ENCODE measurements at regions not wholly inside any gene's neighbourhood (a gene's known extent, or its start where the extent isn't known, plus 50 kb on each side); places are given as distances from the start of the nearest gene placed in this dataset.

- intact Hi-C loops (cut with DNase I), result no loop called here
- H3K9me3 ChIP-seq, result no peaks in the 10 kb centered on the region
- 53 to 59% methylated on average over 1 of the region's 1 CpG for WGBS, 2 donors
Observed at GRCh38 chr4:181078196-181078595, 1165.0 kb upstream of the TENM3 start.

GRCh38 chr4:181083757-181084361, 1159.3 kb upstream of the TENM3 start:
- no peaks in the 10 kb centered on the region for H3K27me3 ChIP-seq
- H3K4me1 ChIP-seq, result no peaks in the 10 kb centered on the region
- no peaks in the 10 kb centered on the region for H3K36me3 ChIP-seq
- H3K9me3 ChIP-seq, result no peaks in the 10 kb centered on the region
- 70 to 75% methylated on average over 6 of the region's 6 CpGs for WGBS, 2 donors
- no peak for DNase-seq
- no peak overlapping the region for H3K27ac ChIP-seq
- intact Hi-C loops (cut with DNase I), result no loop called here
- no peak for TF ChIP-seq POLR2A (IDR thresholded peaks at IDR 0.05)
- no peak for TF ChIP-seq CTCF (IDR thresholded peaks at IDR 0.05)
- no peak overlapping the region for H3K4me3 ChIP-seq (replicated peaks in 1 of 3)

More at GRCh38 chr4:181078196-181078595, 1165.0 kb upstream of the TENM3 start:
- Histone ChIP-seq H3K27ac (no peak overlapping the region), H3K36me3 (no peaks in the 10 kb centered on the region), H3K4me1 (no peaks in the 10 kb centered on the region), H3K4me3 (replicated peaks in 1 of 3) (no peak overlapping the region), H3K27me3 (no peaks in the 10 kb centered on the region)
- TF ChIP-seq POLR2A (IDR thresholded peaks at IDR 0.05) (no peak), CTCF (IDR thresholded peaks at IDR 0.05) (no peak)
- no peak for DNase-seq

- no peaks in the 10 kb centered on the region for H3K4me1 ChIP-seq
- no peak for DNase-seq
- H3K27me3 ChIP-seq, result no peaks in the 10 kb centered on the region
- intact Hi-C loops (cut with DNase I), result no loop called here
- TF ChIP-seq POLR2A (IDR thresholded peaks at IDR 0.05) (no peak), CTCF (IDR thresholded peaks at IDR 0.05) (no peak)
- no peak overlapping the region for H3K4me3 ChIP-seq (replicated peaks in 1 of 3)
- no peaks in the 10 kb centered on the region for H3K9me3 ChIP-seq
- no peaks in the 10 kb centered on the region for H3K36me3 ChIP-seq
- no peak overlapping the region for H3K27ac ChIP-seq
- 68 to 84% methylated on average over 3 of the region's 3 CpGs for WGBS, 2 donors
Observed at GRCh38 chr4:181085557-181085956, 1157.6 kb upstream of the TENM3 start.

- Histone ChIP-seq H3K4me1 (no peaks in the 10 kb centered on the region), H3K9me3 (no peaks in the 10 kb centered on the region), H3K27me3 (no peaks in the 10 kb centered on the region), H3K36me3 (no peaks in the 10 kb centered on the region), H3K4me3 (replicated peaks in 1 of 3) (no peak overlapping the region), H3K27ac (no peak overlapping the region)
- TF ChIP-seq POLR2A (IDR thresholded peaks at IDR 0.05) (no peak), CTCF (IDR thresholded peaks at IDR 0.05) (no peak)
- intact Hi-C loops (cut with DNase I), result no loop called here
- DNase-seq, result no peak
- WGBS, 2 donors, result 93 to 100% methylated on average over 1 of the region's 1 CpG
Observed at GRCh38 chr4:181105487-181105886, 1137.7 kb upstream of the TENM3 start.

GRCh38 chr4:181106398-181106797, 1136.8 kb upstream of the TENM3 start:
- H3K4me1 ChIP-seq, result no peaks in the 10 kb centered on the region

More at GRCh38 chr4:181106398-181106797, 1136.8 kb upstream of the TENM3 start:
- no peak for DNase-seq
- intact Hi-C loops (cut with DNase I), result no loop called here
- H3K27ac ChIP-seq, result no peak overlapping the region
- no peaks in the 10 kb centered on the region for H3K9me3 ChIP-seq
- TF ChIP-seq POLR2A (IDR thresholded peaks at IDR 0.05), result no peak
- TF ChIP-seq CTCF (IDR thresholded peaks at IDR 0.05), result no peak
- no peaks in the 10 kb centered on the region for H3K27me3 ChIP-seq
- WGBS, 2 donors, result 84 to 89% methylated on average over 2 of the region's 2 CpGs
- no peak overlapping the region for H3K4me3 ChIP-seq (replicated peaks in 1 of 3)
- H3K36me3 ChIP-seq, result no peaks in the 10 kb centered on the region
